HL-60 (cell line): ENCODE measurements at regions not wholly inside any gene's neighbourhood (a gene's known extent, or its start where the extent isn't known, plus 50 kb on each side); places are given as distances from the start of the nearest gene placed in this dataset.

Source experiments
- GABPA ChIP-seq: IDR thresholded peaks from 2 replicates; pipeline ENCODE4 v1.6.1; 2012; ENCODE audit warnings: low read depth
- POLR2AphosphoS5 ChIP-seq: IDR thresholded peaks from 2 replicates; pipeline ENCODE4 v1.6.1; 2012; ENCODE audit warnings: low read depth
- TF ChIP-seq, protein P1 (sequence below): IDR thresholded peaks from one replicate; pipeline ENCODE4 v1.5.1; 2011; ENCODE audit warnings: low read length, control low read depth, inconsistent platforms; ENCODE audit not compliant: insufficient read depth
- TF ChIP-seq, protein P2 (sequence below): IDR thresholded peaks from 2 replicates; pipeline ENCODE4 v1.6.1; 2012; ENCODE audit warnings: low read depth; ENCODE audit not compliant: insufficient replicate concordance

DNA sequence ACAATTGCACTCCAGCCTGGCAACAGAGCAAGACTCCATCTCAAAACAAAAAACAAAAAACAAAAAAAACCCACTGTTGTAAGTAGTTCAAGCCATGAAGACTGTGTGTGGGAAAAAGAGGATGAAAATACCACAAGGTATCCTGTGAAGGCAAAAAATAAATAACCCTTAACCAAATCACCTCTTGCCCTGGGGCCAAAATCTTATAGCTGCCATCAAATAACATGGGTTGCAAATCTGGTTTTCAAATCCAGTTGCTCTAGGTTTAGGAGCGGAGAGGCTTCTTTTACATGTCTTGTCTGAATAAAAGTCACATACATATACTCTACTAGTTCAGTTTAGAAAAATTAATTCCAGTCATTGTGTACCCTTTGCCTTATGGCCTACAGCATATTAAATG is 87.0 kb upstream of the STT3B start:
- TF ChIP-seq, protein P1, sequence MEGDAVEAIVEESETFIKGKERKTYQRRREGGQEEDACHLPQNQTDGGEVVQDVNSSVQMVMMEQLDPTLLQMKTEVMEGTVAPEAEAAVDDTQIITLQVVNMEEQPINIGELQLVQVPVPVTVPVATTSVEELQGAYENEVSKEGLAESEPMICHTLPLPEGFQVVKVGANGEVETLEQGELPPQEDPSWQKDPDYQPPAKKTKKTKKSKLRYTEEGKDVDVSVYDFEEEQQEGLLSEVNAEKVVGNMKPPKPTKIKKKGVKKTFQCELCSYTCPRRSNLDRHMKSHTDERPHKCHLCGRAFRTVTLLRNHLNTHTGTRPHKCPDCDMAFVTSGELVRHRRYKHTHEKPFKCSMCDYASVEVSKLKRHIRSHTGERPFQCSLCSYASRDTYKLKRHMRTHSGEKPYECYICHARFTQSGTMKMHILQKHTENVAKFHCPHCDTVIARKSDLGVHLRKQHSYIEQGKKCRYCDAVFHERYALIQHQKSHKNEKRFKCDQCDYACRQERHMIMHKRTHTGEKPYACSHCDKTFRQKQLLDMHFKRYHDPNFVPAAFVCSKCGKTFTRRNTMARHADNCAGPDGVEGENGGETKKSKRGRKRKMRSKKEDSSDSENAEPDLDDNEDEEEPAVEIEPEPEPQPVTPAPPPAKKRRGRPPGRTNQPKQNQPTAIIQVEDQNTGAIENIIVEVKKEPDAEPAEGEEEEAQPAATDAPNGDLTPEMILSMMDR, result no peak
- TF ChIP-seq, protein P2, sequence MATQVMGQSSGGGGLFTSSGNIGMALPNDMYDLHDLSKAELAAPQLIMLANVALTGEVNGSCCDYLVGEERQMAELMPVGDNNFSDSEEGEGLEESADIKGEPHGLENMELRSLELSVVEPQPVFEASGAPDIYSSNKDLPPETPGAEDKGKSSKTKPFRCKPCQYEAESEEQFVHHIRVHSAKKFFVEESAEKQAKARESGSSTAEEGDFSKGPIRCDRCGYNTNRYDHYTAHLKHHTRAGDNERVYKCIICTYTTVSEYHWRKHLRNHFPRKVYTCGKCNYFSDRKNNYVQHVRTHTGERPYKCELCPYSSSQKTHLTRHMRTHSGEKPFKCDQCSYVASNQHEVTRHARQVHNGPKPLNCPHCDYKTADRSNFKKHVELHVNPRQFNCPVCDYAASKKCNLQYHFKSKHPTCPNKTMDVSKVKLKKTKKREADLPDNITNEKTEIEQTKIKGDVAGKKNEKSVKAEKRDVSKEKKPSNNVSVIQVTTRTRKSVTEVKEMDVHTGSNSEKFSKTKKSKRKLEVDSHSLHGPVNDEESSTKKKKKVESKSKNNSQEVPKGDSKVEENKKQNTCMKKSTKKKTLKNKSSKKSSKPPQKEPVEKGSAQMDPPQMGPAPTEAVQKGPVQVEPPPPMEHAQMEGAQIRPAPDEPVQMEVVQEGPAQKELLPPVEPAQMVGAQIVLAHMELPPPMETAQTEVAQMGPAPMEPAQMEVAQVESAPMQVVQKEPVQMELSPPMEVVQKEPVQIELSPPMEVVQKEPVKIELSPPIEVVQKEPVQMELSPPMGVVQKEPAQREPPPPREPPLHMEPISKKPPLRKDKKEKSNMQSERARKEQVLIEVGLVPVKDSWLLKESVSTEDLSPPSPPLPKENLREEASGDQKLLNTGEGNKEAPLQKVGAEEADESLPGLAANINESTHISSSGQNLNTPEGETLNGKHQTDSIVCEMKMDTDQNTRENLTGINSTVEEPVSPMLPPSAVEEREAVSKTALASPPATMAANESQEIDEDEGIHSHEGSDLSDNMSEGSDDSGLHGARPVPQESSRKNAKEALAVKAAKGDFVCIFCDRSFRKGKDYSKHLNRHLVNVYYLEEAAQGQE, result no peak
- no peak for TF ChIP-seq GABPA
- TF ChIP-seq POLR2AphosphoS5, result no peak
